Activated CD4-positive, alpha-beta T cell treated with anti-CD3 and anti-CD28 coated beads, Interleukin-2, amount 50 U/mL, for 4 hours (primary cell): ENCODE measurements at regions not wholly inside any gene's neighbourhood (a gene's known extent, or its start where the extent isn't known, plus 50 kb on each side); places are given as distances from the start of the nearest gene placed in this dataset.

Source experiments
- DNase-seq, 2 experiments: peaks; one replicate each; pipeline ENCODE4 v3.0.0-alpha.2; 2020

DNA sequence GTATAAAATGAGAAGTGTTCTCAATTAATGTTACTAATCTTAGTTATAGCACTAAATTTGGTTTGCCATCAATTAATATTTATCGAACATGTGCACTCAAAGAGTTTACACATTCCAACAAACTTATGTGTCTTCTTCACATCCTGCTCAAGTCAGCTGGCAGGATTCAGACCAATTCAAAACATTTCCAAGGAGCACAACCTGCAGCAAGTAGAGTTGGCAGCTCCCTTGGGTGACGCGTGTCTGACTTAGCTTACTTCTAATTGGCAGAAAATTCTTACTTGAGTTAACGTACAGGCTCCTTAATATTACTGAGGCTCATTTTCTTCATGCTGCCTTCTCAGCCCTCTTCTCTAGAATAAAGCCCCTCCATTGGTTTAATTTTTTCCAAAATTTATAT, 110.4 kb upstream of the PFN2 start:
- no peak for DNase-seq

DNA sequence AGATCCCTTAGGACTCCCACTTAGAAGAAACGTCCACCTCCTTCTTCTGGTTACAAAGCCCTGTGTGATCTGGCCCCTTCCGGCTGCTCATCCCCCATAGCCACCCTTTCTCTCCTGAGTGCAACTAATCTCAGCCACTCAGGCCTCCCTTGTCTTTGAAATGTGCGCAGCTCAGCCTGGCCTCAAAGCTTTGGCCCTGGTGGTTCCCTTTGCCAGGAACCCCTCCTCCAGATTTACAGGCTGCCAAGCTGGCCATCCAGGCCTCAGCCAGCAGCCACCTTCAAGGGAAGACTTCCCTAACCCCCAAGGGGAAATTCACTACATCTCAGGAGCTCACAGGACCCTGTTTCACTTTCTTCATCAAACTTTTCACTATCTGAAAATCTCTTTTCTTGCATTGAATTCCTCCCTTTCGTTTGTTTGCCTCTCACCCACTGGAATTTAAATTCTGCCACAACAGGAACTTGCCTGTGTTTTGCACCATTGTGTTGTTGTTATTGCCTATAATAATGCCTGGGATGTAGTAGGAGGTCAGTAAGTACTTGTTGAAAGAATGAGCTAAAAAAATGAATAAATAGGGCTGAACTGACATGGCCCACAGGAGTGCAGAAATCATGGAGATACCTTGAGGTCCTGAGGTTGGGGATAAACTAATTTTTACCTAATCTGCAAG, 109.5 kb upstream of the PFN2 start:
- DNase-seq: no peak

DNA sequence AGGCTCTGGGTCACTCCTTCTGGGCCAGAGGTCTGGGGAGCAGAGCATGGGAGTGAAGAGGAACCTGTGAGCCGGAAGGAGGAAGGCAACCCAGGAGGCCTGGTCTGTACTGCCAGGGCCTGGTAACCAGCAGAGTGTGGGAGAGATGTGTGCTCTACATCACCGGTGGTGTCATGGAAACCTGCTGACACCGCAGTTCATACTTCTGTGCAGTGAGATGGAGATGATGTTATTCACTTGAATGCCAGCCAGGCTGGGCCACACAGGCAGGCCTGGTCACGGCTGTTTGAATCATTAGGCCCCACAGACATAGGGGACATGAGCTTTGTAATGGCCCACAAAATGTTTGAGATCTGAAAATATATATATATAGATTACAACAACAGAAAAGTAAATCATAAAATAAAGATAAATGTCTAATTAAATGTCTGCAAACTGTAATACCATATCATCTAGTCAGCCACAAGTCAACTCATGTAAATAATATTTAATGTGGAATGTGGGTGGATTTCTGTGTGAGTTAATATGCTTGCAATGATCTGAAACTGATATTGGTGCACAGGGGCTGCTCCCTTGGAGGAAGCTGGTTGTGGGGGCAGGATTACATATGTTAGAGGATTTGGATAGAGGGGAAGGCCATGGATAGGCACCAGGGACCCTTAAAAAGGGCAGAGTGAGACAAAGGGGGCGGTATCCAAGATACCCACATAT, 108.5 kb upstream of the PFN2 start:
- DNase-seq: no peak

DNA sequence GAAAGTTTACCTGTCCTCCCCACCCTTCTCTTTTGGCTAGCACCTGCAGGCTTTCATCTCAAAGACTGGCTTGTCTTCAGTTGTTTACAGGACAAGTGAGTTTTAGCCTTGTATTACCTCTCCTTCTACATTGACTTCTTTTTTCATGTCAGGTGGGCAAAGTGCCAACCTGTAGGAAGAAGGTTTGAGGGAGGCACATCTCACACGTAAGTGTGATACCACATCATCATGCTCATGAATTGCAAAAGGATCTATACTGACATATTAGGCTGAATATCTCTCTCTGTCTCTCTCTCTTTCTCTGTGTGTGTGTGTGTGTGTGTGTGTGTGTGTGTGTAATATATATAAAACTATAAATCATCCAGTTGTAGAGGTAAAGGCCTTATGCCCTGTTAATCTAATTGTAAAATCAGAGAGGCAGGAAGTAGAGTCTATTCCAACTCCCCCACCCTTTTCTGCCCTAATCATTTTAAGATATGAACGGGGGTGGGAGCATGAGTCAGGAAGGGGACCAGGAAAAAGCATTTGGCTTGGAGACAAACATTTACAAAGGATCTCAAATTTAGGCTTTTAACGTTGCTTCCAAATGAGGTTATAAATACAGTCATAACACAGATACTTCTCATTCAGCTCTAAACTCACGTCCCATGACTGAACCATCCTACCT, 107.0 kb upstream of the PFN2 start:
- no peak for DNase-seq

DNA sequence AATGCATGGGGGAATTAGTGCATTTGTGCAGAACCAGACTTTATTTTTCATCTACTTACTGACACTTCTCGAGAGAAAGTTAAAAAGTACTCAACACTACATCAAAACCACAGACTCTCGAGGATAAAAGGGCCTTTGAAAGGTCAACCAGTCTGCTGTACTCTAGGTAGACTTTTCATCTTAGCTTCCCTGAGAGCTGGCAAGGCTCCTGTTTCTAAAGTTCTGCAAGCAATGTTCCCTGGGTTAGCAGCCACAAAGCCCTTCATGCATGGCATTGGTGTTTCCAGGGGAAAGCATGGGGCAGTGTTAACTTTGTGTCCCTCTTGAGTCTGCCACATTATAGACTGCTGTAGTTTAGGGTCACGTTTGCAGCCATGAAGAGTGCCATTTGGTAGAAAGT, 106.4 kb upstream of the PFN2 start:
- no peak for DNase-seq

DNA sequence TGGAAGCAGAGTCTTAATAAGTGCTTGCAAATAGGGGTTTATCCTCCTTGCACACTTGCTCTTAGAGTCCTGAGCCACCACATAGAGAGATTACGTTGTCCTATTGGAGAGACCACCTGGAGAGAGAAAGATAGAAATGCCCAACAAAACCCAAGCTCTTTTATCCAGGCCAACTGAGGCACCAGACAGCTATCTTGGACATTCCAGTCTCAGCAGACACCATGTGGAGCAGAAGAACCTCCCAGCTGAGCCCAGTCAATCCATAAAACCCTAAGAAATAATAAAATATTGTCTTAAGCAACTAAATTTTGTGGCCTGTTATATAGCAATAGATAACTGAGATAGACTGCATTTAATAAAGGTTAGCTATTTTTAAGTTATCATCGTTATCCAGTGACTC, 105.7 kb upstream of the PFN2 start:
- DNase-seq: no peak

DNA sequence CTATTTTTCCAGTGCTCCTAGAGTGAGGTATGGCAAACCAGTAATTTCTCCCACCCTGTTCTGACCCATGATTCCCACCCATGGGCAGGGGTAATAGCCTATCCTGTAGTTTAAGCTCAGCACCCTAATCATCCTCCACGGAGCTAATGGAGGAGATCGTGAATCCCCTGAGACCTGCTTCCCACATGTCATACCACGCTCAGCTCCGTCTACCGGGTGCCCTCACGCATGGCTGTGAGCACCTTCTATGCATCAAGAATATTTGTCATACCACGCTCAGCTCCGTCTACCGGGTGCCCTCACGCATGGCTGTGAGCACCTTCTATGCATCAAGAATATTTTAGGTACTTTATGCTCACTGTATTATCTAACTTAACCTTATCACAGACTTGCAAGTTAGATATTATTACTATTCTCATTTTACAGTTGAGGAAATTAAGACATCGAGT, 104.7 kb upstream of the PFN2 start:
- no peak for DNase-seq

DNA sequence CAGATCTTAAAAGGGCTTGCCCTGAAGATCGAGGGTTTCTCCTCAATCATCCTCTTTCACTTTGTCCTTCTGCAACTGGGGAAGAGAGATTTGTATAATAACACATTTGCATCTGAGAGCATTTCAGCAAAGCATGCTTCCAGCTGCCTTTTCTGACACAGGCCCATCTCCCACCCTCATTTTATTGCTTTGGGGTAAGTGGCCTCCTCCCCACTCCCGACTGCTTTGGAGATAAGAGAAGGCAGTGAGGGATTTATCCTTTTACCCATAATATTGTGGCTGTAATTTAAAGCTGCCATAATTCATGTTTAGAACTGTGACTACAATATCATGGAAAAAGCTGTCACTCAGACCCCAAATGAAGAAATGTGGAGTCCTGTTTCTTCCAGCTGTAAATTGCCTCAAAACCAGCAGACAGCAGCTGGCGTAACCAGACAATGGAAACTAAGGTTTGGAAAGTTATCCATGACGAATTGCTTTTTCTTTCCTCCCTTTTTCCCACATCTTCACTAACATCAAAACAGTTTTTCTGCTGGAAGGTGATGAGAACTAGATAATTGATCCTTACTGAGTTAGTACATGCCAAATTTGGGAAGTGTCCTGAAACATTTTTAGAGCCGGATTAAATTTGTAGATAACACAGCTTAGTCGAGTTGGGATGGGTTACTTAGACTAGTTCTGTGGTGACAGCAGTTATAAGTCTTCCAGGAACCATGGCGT, 104.2 kb upstream of the PFN2 start:
- no peak for DNase-seq

DNA sequence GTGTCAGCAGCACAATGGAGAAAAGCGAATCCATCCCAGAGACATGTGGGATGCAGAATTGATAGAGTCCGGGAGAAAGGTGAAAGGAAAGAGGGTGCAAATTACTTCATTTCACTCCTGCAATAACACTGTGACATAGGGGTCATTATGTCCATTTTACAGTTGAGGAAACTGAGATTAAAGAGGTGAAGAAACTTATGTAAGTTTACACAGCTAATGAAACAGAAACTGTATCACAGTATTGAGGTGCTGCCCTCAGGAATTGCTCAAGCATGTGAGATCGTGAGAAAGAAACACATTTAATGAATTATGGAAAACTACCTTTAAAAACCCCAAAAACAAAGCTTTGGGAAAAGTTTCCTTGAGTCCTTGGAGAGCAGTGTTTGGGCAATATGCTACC, 103.6 kb upstream of the PFN2 start:
- DNase-seq: no peak

DNA sequence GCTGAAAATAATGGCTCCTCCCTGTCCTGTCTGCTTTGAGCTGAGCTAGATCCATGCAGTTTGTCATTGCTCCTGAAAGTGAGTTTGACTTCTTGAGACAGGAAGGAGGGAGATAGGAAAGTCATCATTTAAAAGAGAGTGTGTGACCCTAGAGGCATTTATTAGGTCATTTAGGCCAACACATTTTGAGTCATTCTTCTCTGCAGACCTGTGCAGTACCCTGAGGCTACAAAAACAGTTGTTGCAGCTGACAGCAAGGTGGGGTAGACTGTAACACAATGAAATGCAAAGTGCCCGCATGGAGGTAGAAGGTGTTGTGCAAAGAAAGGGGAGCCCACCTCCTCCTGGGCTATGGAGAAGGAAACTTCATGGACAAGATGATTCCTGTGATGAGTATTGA, 102.8 kb upstream of the PFN2 start:
- DNase-seq: no peak

DNA sequence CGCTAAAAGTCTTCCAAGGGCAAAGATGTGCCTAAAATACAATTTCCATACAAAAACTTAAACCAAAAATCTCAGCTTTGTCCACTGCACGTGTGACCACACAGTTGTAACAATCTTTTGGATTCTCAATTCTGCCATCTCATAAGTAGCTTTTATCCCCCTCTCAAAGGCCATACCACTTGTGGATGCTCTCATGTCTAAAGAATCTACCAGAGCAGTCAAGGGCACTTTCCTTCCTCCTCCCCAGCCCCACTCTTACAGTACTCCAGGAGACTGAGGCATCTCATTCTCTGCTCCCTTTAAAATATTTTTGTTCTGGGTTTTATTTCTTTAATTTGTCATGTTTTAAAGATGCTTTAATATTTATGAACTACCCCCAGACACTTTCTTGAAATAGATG, 102.3 kb upstream of the PFN2 start:
- DNase-seq: no peak

DNA sequence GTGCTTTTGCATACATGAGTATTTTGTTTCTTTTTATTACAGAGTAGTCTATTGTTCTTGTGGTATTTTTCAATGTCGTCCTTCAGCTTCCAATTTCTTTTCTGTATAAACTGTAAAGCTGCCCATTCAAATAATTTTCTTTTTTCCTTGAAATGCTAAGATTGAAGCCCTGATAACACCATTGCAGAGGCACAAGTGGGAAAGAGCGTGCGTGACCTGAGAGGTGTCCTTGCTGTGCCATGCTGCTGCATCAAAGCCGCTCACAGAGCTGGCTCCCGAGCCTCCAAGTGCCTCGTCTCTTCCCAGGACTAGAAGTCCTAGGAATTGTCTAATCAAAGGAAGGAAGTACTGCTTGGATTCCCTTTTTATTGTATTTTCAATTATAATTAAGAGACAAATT, 101.9 kb upstream of the PFN2 start:
- no peak for DNase-seq

DNA sequence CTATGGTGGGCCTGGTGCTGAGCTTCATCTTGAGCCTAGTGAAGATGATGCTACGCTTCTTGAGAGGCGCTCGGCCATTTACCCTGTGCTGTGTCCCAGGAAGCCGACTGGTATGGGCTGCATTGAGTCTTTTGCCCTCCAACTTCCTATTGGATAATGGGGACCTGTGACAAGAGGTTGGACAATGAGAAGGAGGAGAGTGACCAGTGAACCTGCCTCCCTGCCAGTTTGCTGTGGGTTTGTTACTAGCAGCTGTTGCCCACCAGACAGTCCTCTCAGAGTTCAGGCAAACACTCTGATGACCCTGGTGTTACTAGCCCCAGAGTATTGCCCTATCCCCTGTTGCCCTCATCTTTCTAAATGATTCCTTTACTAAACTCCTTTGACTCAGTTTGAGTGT, 99.6 kb upstream of the PFN2 start:
- no peak for DNase-seq

DNA sequence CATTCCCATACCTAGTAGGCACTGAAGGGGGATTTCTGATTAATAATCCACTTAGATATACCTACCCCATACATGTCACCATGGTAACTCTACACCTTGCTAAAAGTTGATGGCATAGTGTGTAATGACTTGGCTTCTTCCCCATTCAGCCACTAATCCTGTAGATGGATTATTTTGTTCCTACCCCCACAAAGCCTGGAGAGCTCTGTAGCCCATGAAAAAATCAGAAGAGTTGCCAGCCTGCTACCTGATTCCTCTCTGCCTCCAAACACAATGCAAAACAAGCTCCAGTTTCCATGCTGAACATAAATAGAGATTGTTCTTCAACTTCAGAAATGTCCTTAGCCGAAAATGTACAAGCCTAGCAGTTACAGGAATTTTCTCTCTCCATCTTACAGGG, 98.9 kb upstream of the PFN2 start:
- DNase-seq: no peak

DNA sequence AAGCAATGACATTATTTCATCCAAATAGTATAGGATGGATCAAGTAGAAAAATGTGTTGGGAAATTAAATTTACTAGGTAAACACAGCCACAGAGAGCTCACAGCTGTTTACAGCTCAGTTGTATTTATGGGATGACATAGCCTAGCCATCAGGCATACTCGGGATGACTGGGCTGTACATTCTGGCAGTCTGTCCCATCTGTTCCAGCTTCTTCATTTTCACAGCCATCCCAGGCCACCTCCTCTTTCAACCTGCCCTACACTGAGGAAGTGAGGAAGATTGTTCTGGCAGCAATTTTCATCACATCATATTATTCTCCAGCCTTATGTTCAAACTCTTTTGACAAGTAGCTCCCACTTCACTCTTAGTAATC, 98.4 kb upstream of the PFN2 start:
- DNase-seq: no peak

DNA sequence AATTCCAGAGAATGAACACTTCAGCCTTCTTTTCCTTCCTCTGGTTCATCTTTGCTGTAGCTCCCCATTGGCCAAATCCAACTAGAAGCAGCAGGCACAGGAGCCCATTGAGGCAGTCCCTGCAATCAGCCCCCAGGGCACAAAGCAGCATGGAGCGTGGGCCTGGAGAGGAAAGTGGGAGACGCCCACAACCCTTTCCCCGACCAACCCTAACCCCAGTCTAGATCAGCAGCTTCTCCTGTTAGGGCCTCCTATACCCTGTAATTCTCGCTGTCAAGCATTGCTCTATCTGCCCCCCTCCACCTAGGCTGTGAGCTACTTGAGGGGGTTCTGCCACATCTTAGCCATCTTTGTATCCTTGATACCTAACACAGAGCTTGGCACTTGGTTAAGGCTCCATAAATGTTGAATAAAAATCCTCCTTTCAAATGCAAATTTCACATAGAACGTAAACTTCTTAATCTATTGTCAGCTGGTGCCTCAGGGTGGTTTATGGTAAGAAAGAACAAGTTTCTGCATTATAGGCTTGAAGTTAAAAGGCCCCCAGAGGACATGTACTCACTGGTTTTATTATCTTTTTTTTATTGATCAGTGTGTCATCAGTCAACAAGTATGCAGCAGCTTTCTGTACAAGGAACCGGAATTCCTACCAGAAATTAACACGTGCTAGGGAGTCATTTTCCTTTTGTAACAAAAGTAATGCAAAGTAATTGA, 97.9 kb upstream of the PFN2 start:
- no peak for DNase-seq

DNA sequence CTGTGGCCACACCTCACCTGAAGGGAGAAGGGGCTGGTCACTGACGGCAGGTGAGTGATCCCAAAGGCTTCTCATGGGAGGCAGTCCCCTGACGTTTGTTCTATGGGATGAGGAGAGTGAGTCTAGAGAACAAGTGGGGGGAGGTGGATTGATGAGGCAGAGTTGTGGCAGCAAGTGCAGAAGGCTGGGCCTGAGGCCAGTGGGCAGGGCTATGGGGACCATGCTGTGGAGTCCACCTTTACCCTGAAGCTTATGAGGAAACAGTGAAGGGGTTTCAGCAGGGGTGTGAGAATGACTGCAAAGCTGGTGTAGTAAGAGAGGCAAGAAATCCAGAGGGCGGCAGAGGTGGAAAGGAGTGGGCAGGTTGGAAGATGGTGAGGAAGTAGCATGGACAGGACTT, 96.9 kb upstream of the PFN2 start:
- no peak for DNase-seq

DNA sequence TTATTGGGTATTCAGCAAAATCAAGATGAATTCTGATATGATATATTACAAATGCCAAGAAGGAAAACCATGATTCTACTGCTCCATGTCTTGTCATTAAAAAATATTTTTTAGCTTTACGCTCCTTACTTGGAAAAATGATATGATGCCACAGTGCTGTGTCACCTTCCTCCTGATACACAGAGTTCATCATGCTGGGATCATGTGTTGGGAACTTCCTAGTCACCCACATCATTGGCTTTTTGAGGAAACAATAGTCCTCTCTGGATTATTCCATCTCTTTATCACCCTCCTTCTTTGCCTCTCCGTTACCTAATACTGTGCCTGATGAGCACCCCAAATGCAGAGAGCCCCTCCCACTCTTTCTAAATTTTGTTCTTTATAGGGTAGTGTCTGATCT, 94.3 kb upstream of the PFN2 start:
- DNase-seq: no peak

DNA sequence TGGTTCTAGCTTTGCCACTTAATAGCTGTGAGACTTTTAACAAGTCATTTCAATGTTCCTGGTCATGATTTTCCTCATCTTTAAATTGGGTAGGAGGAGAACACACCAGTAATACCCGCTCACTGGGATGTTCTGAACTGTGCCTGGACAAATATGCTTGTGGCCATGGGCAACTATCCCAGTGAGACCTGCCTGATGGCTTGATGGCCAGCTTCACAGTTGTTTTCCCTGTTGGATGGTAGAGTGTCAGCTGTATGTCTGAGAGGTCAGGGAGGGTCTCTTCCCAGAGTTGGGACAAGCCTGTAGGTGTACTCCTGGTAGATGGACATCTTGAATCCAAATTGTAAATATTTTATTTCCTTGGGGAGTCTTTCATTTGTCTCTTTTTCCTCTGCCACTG, 92.5 kb upstream of the PFN2 start:
- DNase-seq: no peak

DNA sequence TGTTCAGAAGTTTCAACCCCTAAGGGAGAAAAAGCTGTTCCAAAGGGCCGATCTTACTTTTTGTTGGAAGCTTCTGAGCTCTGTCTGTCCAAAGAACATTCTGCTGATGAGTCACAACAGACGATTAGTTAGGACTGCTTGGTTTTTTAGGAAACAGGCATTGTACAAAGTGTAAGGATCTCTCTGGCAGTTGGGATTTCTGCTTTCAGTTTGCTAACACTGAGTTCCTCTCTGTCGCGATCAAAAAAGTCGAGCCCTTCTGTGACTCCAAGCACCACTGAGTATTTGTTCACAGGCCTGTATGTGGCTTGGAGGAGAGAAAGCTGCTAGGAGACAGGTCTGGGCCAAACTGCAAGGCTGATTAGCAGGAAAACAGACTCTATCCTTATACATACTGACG, 91.8 kb upstream of the PFN2 start:
- DNase-seq: no peak

DNA sequence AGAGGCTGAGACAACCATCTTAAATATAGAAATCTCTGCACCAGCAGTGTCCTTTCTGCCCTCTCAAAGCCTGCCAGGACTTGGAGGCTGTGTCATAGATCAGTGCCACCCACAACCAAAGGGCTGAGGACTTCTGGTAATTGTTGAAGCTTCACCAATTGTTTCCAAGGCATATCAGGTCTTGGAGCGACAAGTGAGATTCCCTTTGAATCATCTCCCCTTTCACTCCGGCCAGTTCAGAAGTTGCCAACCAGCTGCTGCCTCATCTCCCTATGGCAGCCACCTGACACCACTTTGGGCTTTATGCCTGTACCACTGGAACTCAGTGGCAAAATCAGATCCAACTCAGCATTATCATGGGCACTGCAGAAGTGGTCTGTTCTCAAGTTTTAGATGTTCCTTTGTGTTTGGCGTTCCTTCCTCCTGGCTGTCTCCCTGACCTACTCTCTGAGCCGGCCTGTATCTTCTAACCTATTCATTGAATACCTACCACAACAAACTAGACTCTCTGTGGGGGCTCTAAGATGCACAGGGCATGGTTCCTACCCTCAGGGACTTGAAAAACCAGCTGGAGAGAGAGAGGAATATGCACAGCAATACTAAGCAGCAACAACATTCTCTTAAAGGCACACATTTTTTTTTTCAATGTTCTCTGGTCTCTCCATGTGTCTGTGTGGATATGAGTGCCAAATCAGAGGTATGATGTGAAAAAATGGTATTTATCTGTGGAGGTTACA, 90.8 kb upstream of the PFN2 start:
- no peak for DNase-seq

DNA sequence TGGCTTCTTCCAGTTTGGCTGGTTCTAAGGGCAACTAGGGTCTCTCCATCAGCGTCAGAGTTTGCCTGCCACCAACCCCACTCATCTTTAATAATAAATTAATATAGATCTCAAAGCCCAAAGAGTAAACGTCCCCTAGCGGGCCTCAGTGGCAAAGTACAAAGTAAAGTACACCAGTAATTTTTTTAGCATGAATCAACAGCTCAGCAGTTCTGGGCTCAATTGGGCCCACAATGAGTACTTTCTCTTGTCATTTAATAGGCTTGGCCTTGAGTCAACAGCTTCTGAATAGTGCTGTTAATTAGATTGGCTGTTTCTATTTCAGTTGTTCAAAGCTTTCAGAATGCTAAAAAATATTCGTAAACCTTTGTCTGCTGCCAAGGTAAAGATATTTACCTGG, 89.0 kb upstream of the PFN2 start:
- DNase-seq: no peak
